Stomach (tissue), 4 donors: ENCODE measurements at regions not wholly inside any gene's neighbourhood (a gene's known extent, or its start where the extent isn't known, plus 50 kb on each side); places are given as distances from the start of the nearest gene placed in this dataset.

Experiments
- EP300 ChIP-seq: sonication (generic); formaldehyde crosslinking; IDR thresholded peaks from one replicate; pipeline ENCODE4 v1.6.1; 2017; ENCODE audit warnings: antibody characterized with exemption
- TF ChIP-seq, protein P1 (sequence below), 7 experiments: fragments of 450-650 bp in 4 of 7; fragments of 200-600 bp in 3 of 7; sonication (generic) in 3 of 7; IDR thresholded peaks; one replicate each; pipeline ENCODE4 v1.5.1; 2016 to 2019; ENCODE audit warnings: antibody characterized with exemption in 7 of 7, control low read depth in 2 of 7, mild to moderate bottlenecking in 1 of 7

DNA sequence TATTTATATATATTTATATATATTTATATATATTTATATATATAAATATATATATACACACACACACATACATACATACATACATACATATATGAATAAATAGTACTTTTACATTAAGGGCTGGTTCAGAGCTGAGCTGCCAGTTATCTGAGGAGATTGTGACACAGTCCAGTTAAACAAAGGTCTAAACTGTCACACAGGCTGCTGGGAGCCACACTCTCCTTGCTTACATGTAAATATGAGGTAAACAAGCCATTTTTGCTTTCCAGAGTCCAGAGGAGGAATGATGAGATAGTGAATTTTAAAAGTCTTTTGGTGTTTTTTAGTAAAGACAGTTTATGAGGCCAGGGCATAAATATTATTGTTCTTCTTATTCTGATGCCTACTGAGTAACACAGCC, 377.5 kb upstream of the PIK3C3 start:
- TF ChIP-seq, protein P1, sequence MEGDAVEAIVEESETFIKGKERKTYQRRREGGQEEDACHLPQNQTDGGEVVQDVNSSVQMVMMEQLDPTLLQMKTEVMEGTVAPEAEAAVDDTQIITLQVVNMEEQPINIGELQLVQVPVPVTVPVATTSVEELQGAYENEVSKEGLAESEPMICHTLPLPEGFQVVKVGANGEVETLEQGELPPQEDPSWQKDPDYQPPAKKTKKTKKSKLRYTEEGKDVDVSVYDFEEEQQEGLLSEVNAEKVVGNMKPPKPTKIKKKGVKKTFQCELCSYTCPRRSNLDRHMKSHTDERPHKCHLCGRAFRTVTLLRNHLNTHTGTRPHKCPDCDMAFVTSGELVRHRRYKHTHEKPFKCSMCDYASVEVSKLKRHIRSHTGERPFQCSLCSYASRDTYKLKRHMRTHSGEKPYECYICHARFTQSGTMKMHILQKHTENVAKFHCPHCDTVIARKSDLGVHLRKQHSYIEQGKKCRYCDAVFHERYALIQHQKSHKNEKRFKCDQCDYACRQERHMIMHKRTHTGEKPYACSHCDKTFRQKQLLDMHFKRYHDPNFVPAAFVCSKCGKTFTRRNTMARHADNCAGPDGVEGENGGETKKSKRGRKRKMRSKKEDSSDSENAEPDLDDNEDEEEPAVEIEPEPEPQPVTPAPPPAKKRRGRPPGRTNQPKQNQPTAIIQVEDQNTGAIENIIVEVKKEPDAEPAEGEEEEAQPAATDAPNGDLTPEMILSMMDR (IDR thresholded peaks at IDR 0.05), result no peak
- no peak for TF ChIP-seq EP300
